GM18868 (cell line): ENCODE measurements at regions not wholly inside any gene's neighbourhood (a gene's known extent, or its start where the extent isn't known, plus 50 kb on each side); places are given as distances from the start of the nearest gene placed in this dataset.
"Not testable (repeated sequence)": the region's sequence is repeated elsewhere in the genome, so short reads cannot be mapped to it uniquely, and the experiment has no call there.

Source experiments
- ATAC-seq: cut with Tn5 transposase; IDR thresholded peaks from one replicate; pipeline ENCODE4 v1.9.1; 2021; ENCODE audit warnings: mild to moderate bottlenecking, moderate library complexity; ENCODE audit not compliant: unreplicated experiment

GRCh38 chr5:39720136-39720535 is 295.4 kb upstream of the DAB2 start:
- no peak for ATAC-seq

- ATAC-seq, result no peak
These were observed 292.6 kb upstream of the DAB2 start for GRCh38 chr5:39717176-39717897.

- peak; percentile 87 for ATAC-seq
These were observed 291.8 kb upstream of the DAB2 start for GRCh38 chr5:39716532-39717028.

GRCh38 chr5:39714036-39714698 is 289.4 kb upstream of the DAB2 start:
- ATAC-seq, result no peak

GRCh38 chr5:39713250-39713916 is 288.6 kb upstream of the DAB2 start:
- ATAC-seq, result no peak

- no peak for ATAC-seq
These were observed 287.8 kb upstream of the DAB2 start for GRCh38 chr5:39712316-39713249.

- ATAC-seq, result no peak
These were observed 287.0 kb upstream of the DAB2 start for GRCh38 chr5:39711821-39712220.

GRCh38 chr5:39709032-39709431 is 284.3 kb upstream of the DAB2 start:
- no peak for ATAC-seq

GRCh38 chr5:39702928-39703327 is 278.1 kb upstream of the DAB2 start:
- ATAC-seq, result no peak

- peak; percentile 45 for ATAC-seq
These were observed 275.7 kb upstream of the DAB2 start for GRCh38 chr5:39700523-39700922.

- no peak for ATAC-seq
These were observed 274.2 kb upstream of the DAB2 start for GRCh38 chr5:39698838-39699560.

- ATAC-seq, result no peak
These were observed 273.1 kb upstream of the DAB2 start for GRCh38 chr5:39697881-39698280.

GRCh38 chr5:39696672-39697398 is 272.1 kb upstream of the DAB2 start:
- ATAC-seq, result no peak

- ATAC-seq, result no peak
These were observed 267.2 kb upstream of the DAB2 start for GRCh38 chr5:39691993-39692392.

GRCh38 chr5:39691136-39691535 is 266.4 kb upstream of the DAB2 start:
- ATAC-seq, result no peak

- ATAC-seq, result no peak
These were observed 265.1 kb upstream of the DAB2 start for GRCh38 chr5:39689919-39690318.

- not testable (repeated sequence) for ATAC-seq
These were observed 263.1 kb upstream of the DAB2 start for GRCh38 chr5:39687924-39688323.

GRCh38 chr5:39680213-39680612 is 255.4 kb upstream of the DAB2 start:
- no peak for ATAC-seq

GRCh38 chr5:39678534-39678933 is 253.8 kb upstream of the DAB2 start:
- ATAC-seq, result no peak
